ENCODE measurements at regions not wholly inside any gene's neighbourhood (a gene's known extent, or its start where the extent isn't known, plus 50 kb on each side); places are given as distances from the start of the nearest gene placed in this dataset.

GRCh38 chrY:17430570-17431166 lies 449.4 kb downstream of the CDY2B start:
- peak; percentile 1 for DNase-seq (ENCODE audit: low read depth, low spot score)
- H3K4me1 ChIP-seq (ENCODE audit: control insufficient read depth, extremely low read depth, insufficient read depth, low read length) = peaks cover 2% of the 10 kb centered on the region
- no peak overlapping the region for H3K9ac ChIP-seq (replicated peaks; ENCODE audit: extremely low read depth, insufficient read depth, low read length)
- ChIA-PET CTCF (no interaction called here), POLR2A (no interaction called here)
- no peaks in the 10 kb centered on the region for H4K20me1 ChIP-seq (replicated peaks; ENCODE audit: control insufficient read depth, extremely low read depth, insufficient read depth, low read length)
- dilution Hi-C loops (cut with MboI; ENCODE audit: extremely low pct_ligation_motif_present, low sequenced_read_pairs) = no loop called here
- BruUV-seq (replicated peaks) = no TSS peak
- H2AFZ ChIP-seq (ENCODE audit: low read depth, low read length) = no peak overlapping the region
- no peak overlapping the region for H3K4me3 ChIP-seq (replicated peaks in 1 of 3; ENCODE audit: insufficient read depth in 1 of 3, low read depth in 1 of 3, low read length in 3 of 3)
- no peaks in the 10 kb centered on the region for H3K9me3 ChIP-seq (replicated peaks; ENCODE audit: control insufficient read depth, insufficient read depth, low read length)
- intact Hi-C loops (cut with micrococcal nuclease) = no loop called here
- no peak overlapping the region for H3K27ac ChIP-seq (ENCODE audit: insufficient read depth, low read depth, low read length)
- H3K36me3 ChIP-seq (ENCODE audit: control insufficient read depth in 2 of 2, extremely low read depth in 1 of 2, insufficient read depth in 2 of 2, low read length in 2 of 2) = no peaks in the 10 kb centered on the region
- H3K9me1 ChIP-seq (replicated peaks; ENCODE audit: control insufficient read depth, extremely low read depth, insufficient read depth, low read length) = no peaks in the 10 kb centered on the region
- TF ChIP-seq CTCF (IDR thresholded peaks at IDR 0.05; ENCODE audit: extremely low read depth in 1 of 2, insufficient read depth in 1 of 2, low read depth in 1 of 2, low read length in 2 of 2) (peak; percentile 10 to 42), EZH2 (IDR thresholded peaks at IDR 0.05; ENCODE audit: borderline replicate concordance, low read depth, low read length, severe bottlenecking) (no peak)
- FAIRE-seq = peak; percentile 85
- no peaks in the 10 kb centered on the region for H3K79me2 ChIP-seq (ENCODE audit: control insufficient read depth, insufficient read depth, low read length)
- H3K4me2 ChIP-seq (ENCODE audit: insufficient read depth, low read length) = no peak overlapping the region
- no peaks in the 10 kb centered on the region for H3K27me3 ChIP-seq (ENCODE audit: control insufficient read depth in 2 of 2, insufficient read depth in 2 of 2, low read length in 2 of 2)

GRCh38 chrY:17398336-17399072 lies 481.5 kb downstream of the CDY2B start:
- no peak for FAIRE-seq
- dilution Hi-C loops (cut with MboI; ENCODE audit: extremely low pct_ligation_motif_present, low sequenced_read_pairs) = no loop called here
- no TSS peak for BruUV-seq (replicated peaks)

More at GRCh38 chrY:17398336-17399072, 481.5 kb downstream of the CDY2B start:
- Histone ChIP-seq H3K27me3 (ENCODE audit: control insufficient read depth in 2 of 2, insufficient read depth in 2 of 2, low read length in 2 of 2) (no peaks in the 10 kb centered on the region), H2AFZ (ENCODE audit: low read depth, low read length) (no peak overlapping the region), H3K9ac (replicated peaks; ENCODE audit: extremely low read depth, insufficient read depth, low read length) (no peak overlapping the region), H4K20me1 (replicated peaks; ENCODE audit: control insufficient read depth, extremely low read depth, insufficient read depth, low read length) (no peaks in the 10 kb centered on the region), H3K36me3 (ENCODE audit: control insufficient read depth in 2 of 2, extremely low read depth in 1 of 2, insufficient read depth in 2 of 2, low read length in 2 of 2) (no peaks in the 10 kb centered on the region), H3K4me3 (replicated peaks in 1 of 3; ENCODE audit: insufficient read depth in 1 of 3, low read depth in 1 of 3, low read length in 3 of 3) (no peak overlapping the region), H3K4me1 (ENCODE audit: control insufficient read depth, extremely low read depth, insufficient read depth, low read length) (no peaks in the 10 kb centered on the region), H3K9me1 (replicated peaks; ENCODE audit: control insufficient read depth, extremely low read depth, insufficient read depth, low read length) (no peaks in the 10 kb centered on the region), H3K79me2 (ENCODE audit: control insufficient read depth, insufficient read depth, low read length) (no peaks in the 10 kb centered on the region), H3K27ac (ENCODE audit: insufficient read depth, low read depth, low read length) (no peak overlapping the region), H3K4me2 (ENCODE audit: insufficient read depth, low read length) (no peak overlapping the region), H3K9me3 (replicated peaks; ENCODE audit: control insufficient read depth, insufficient read depth, low read length) (no peaks in the 10 kb centered on the region)
- intact Hi-C loops (cut with micrococcal nuclease) = no loop called here
- no peak for DNase-seq (ENCODE audit: low read depth, low spot score)
- ChIA-PET POLR2A (no interaction called here), CTCF (interaction anchor here (0.6 kb wide), 1 partner anchor 499 kb away, joined by 3 read pairs; no protein-coding TSS in a partner anchor)
- TF ChIP-seq JUN (IDR thresholded peaks at IDR 0.05; ENCODE audit: borderline replicate concordance, insufficient read depth, insufficient read length, low read depth) (no peak), EZH2 (IDR thresholded peaks at IDR 0.05; ENCODE audit: borderline replicate concordance, low read depth, low read length, severe bottlenecking) (no peak), FOS (IDR thresholded peaks at IDR 0.05; ENCODE audit: borderline replicate concordance, insufficient read depth, low read length) (no peak), GATA2 (IDR thresholded peaks at IDR 0.05; ENCODE audit: insufficient read depth, insufficient read length, low read depth, low read length) (no peak), CTCF (IDR thresholded peaks at IDR 0.05; ENCODE audit: extremely low read depth in 1 of 2, insufficient read depth in 1 of 2, low read depth in 1 of 2, low read length in 2 of 2) (no peak)
